ENCODE measurements at regions not wholly inside any gene's neighbourhood (a gene's known extent, or its start where the extent isn't known, plus 50 kb on each side); places are given as distances from the start of the nearest gene placed in this dataset.

DNA sequence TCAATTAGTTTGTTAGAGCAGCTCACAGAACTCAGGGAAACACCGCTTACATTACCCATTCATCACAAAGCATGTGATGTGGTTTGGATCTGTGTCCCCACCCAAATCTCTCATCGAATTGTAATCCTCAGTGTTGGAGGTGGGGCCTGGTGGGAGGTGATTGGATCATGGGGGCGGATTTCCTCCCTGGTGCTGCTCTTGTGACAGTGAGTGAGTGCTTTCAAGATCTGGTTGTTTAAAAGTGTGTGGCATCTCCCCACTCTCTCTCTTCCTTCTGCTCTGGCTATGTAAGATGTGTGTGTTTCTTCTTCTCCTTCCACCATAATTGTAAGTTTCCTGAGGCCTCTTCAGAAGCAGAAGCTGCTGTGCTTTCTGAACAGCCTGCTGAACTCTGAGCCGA is 63.5 kb upstream of the AGPS start:
- DNase-seq (ENCODE audit: low read depth): no peak
- TF ChIP-seq, protein P1, sequence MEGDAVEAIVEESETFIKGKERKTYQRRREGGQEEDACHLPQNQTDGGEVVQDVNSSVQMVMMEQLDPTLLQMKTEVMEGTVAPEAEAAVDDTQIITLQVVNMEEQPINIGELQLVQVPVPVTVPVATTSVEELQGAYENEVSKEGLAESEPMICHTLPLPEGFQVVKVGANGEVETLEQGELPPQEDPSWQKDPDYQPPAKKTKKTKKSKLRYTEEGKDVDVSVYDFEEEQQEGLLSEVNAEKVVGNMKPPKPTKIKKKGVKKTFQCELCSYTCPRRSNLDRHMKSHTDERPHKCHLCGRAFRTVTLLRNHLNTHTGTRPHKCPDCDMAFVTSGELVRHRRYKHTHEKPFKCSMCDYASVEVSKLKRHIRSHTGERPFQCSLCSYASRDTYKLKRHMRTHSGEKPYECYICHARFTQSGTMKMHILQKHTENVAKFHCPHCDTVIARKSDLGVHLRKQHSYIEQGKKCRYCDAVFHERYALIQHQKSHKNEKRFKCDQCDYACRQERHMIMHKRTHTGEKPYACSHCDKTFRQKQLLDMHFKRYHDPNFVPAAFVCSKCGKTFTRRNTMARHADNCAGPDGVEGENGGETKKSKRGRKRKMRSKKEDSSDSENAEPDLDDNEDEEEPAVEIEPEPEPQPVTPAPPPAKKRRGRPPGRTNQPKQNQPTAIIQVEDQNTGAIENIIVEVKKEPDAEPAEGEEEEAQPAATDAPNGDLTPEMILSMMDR (IDR thresholded peaks at IDR 0.05; ENCODE audit: insufficient read depth, low read depth, low read length, missing control alignments): no peak
- no peak overlapping the region for H3K4me3 ChIP-seq (ENCODE audit: low read depth, low read length)

DNA sequence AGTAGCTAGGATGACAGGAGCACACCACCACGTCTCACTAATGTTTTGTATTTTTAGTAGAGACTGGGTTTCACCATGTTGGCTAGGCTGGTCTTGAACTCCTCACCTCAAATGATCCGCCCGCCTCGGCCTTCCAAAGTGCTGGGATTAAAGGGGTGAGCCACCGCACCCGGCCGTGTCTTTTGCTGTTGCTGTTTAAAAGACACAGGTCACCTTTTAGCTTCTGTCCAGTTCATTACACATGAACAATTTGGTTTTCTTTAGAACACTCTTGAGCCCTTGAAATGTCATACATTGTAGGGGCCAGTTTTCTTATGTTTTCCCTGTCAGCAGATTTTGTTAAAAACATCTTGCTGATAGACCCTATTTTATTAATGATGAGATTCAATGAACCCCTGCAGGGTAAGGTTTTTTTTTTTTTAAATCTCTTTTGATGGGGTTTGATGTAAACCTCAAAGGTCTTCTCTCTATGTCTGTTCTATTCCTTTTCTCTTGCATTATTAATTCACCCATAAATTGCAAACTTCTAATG is 61.0 kb upstream of the AGPS start:
- TF ChIP-seq, protein P1 (IDR thresholded peaks at IDR 0.05; ENCODE audit: insufficient read depth, low read depth, low read length, missing control alignments): no peak
- no peak for DNase-seq (ENCODE audit: low read depth)
- no peak overlapping the region for H3K4me3 ChIP-seq (ENCODE audit: low read depth, low read length)

DNA sequence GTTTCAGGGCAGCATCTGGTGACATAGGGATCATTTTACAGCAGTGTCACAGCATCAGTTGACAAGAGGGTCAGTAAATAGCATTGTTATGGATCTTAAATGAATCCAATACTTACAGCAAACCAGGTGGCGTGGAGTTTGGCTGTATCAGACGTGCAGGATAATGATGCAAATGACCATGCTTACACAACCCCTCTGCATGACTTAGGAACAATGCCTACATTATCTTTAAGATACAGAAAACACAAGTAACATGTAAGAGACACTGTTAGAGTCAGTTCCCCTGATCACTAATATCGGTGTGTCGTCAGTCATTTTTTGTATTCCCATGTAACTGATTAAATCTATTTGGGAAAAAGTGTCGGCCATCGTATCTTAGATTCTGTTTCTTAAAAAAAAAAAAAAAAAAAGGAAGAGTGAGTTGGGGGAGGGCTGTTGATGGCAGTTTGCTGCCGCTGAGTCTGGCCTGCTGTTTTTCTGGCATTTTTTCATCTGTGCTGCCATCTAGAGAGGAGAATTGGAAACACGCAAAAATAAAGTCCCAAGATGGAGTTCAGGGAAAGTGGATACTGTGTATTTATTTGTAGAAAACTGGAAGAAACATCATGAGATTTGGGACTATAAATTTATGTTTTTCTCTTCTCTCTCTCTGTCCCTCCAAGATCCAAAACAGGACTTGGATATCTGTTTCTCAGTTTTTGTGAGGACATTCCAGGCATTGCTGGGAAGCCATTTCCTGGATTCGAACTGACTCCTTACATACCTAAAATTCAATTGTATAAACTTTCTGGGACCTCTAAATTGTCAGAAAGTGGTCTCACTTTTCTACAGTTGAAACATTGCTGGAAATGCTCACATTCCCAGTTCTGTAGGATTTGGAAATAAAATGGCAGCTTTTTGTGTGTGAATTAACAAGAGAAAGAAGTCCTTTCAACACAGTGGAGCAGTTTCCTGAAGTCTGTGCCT is 60.3 kb upstream of the AGPS start:
- TF ChIP-seq, protein P1 (IDR thresholded peaks at IDR 0.05; ENCODE audit: insufficient read depth, low read depth, low read length, missing control alignments): peak; percentile 57
- H3K4me3 ChIP-seq (ENCODE audit: low read depth, low read length): no peak overlapping the region
- peak; percentile 75 for DNase-seq (ENCODE audit: low read depth)

DNA sequence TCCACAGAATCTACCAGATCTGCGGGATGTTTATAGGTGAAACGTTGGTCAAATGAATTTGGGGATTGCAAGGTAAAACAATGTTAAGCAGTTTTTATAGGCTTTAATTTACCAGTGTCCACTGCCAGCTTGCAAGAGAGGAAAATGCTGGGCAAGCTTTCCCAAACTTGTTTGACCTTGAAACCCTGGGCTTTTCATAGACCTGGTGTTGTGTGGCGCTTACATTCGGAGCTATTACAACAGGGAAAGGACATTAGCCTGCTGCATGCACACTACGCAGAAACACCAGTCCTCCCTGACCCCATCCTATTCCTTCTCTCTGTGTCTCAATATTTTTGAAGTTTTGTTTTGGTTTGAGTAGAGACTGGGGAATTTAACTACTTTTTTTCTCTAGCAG is 59.6 kb upstream of the AGPS start:
- H3K4me3 ChIP-seq (ENCODE audit: low read depth, low read length): no peak overlapping the region
- TF ChIP-seq, protein P1 (IDR thresholded peaks at IDR 0.05; ENCODE audit: insufficient read depth, low read depth, low read length, missing control alignments): no peak
- DNase-seq (ENCODE audit: low read depth): no peak

DNA sequence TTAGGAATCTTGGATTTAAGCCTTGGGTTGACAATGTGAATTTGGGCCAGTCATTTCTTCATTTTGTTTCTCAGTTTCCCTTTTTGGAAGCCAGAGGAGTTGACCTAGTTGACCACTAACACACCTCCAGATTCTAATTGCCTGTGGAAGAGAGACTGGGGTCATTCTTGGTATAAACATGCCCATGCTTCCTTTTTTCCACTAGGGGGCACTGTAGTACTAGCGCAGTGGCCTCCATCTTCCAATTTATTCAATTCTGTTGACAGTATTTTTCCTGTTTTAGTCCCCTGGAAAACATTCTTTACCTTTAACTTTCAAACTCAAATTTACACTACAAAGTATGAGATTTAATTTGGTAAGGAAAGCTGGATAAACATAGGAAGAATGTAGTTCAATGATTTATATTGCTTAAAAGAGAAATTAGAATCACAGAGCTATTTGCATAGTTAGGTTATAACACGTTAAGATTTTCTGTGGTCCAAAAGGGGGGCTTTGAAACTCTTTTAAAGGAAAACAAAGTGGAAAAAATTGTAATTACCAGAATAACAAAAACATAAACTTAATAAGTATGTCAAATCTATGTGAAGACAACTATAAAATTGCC is 57.5 kb upstream of the AGPS start:
- peak; percentile 50 for DNase-seq (ENCODE audit: low read depth)
- TF ChIP-seq, protein P1 (IDR thresholded peaks at IDR 0.05; ENCODE audit: insufficient read depth, low read depth, low read length, missing control alignments): peak; percentile 85
- no peak overlapping the region for H3K4me3 ChIP-seq (ENCODE audit: low read depth, low read length)

DNA sequence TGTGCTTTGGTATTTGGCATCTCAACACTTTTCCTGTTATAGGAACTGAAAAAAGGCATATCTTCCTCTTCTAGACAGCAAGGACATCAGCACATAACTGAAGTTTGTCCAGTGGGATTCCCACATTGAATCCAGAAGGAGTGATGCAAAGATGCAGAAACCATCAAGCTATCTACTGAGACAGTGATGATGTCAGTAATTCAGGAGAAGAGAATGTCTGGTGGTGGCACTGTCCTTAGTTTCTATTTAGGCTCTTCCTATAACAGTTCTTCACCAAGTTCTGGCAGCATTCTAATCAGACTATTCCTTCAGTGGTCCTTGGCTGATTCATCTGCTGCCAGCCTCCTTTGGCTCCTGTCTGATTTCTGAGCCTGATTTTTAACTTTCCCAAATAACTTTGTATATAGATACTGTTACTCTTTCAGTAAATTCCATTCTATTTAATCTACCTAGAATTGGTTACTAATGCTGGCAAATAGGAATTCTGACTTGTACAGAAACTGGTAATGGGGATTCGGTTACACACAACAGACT is 56.6 kb upstream of the AGPS start:
- TF ChIP-seq, protein P1 (IDR thresholded peaks at IDR 0.05; ENCODE audit: insufficient read depth, low read depth, low read length, missing control alignments): no peak
- no peak for DNase-seq (ENCODE audit: low read depth)

More for the DNA sequence above, 56.6 kb upstream of the AGPS start:
- H3K4me3 ChIP-seq (ENCODE audit: low read depth, low read length): no peak overlapping the region

Data from GM12865 (cell line).